MCF 10A (cell line): ENCODE measurements at regions not wholly inside any gene's neighbourhood (a gene's known extent, or its start where the extent isn't known, plus 50 kb on each side); places are given as distances from the start of the nearest gene placed in this dataset.
A peak's percentile ranks its signal among the peaks of the same experiment; 100 is the strongest.

Experiments used
- BruUV-seq: library from RNA; stranded (reverse); fragments of 400-500 nt; replicated peaks from 2 replicates; lab custom pipeline; 2021; lab: Mats Ljungman, UMichigan
- CTCF ChIA-PET: fragments of 300-600 bp; sonication (Branson Sonifier 250); formaldehyde crosslinking; extraction: SDS; loops from one replicate; lab custom pipeline; 2021; ENCODE audit warnings: antibody characterized with exemption, inconsistent platforms; lab: Yijun Ruan, JAX
- POLR2A ChIA-PET: fragments of 300-600, 350-650 bp; sonication (Branson Sonifier 250); formaldehyde crosslinking; extraction: SDS; loops from one replicate; lab custom pipeline; 2020; ENCODE audit warnings: antibody characterized with exemption, inconsistent platforms; lab: Yijun Ruan, JAX
- DNase-seq: peaks from one replicate; pipeline ENCODE4 v3.0.0-alpha.2; 2018; ENCODE audit not compliant: unreplicated experiment
- H3K27ac Mint-ChIP-seq: one replicate; pipeline ENCODE4 v1.8.0; 2022; ENCODE audit warnings: mild to moderate bottlenecking, low read depth, mixed read lengths; ENCODE audit not compliant: unreplicated experiment
- H3K27me3 Mint-ChIP-seq: one replicate; pipeline ENCODE4 v1.8.0; 2022; ENCODE audit warnings: mixed read lengths; ENCODE audit not compliant: insufficient read depth, unreplicated experiment
- H3K36me3 Mint-ChIP-seq: one replicate; pipeline ENCODE4 v1.8.0; 2022; ENCODE audit warnings: mild to moderate bottlenecking, moderate library complexity, mixed read lengths; ENCODE audit not compliant: insufficient read depth, unreplicated experiment
- H3K4me1 Mint-ChIP-seq: one replicate; pipeline ENCODE4 v1.8.0; 2022; ENCODE audit warnings: mixed read lengths; ENCODE audit not compliant: insufficient read depth, unreplicated experiment
- H3K4me3 Mint-ChIP-seq: one replicate; pipeline ENCODE4 v1.8.0; 2022; ENCODE audit warnings: mild to moderate bottlenecking, moderate library complexity, mixed read lengths; ENCODE audit not compliant: unreplicated experiment
- H3K9me3 Mint-ChIP-seq: one replicate; pipeline ENCODE4 v1.8.0; 2022; ENCODE audit warnings: mixed read lengths; ENCODE audit not compliant: unreplicated experiment
- CTCF ChIP-seq: fragments of 200-600 bp; IDR thresholded peaks from one replicate; pipeline ENCODE4 v1.8.0; 2022; ENCODE audit warnings: antibody characterized with exemption, mild to moderate bottlenecking; ENCODE audit not compliant: unreplicated experiment
- intact Hi-C: fragments of 100-400 bp; cut with micrococcal nuclease; formaldehyde crosslinking; loops from 2 replicates; pipeline ENCODE4 v1.14.1; 2022

- no peak for TF ChIP-seq CTCF
- Mint-ChIP-seq H3K27me3 (no peaks in the 10 kb centered on the region), H3K4me3 (no peak overlapping the region), H3K4me1 (peaks cover 9% of the 10 kb centered on the region), H3K36me3 (no peaks in the 10 kb centered on the region), H3K9me3 (no peaks in the 10 kb centered on the region), H3K27ac (no peak overlapping the region)
- no peak for DNase-seq
- no TSS peak for BruUV-seq
- CTCF ChIA-PET: interaction anchor here (0.8 to 3.7 kb wide), 2 partner anchors 14 to 16 kb away, joined by 4 to 12 read pairs; no protein-coding TSS in a partner anchor
- POLR2A ChIA-PET: interaction anchor here (1.1 kb wide), 1 partner anchor 22 kb away, joined by 3 read pairs; no protein-coding TSS in a partner anchor
- intact Hi-C loops: no loop called here
These were observed 112.5 kb upstream of the SPOPL start for GRCh38 chr2:138389063-138389462.

- TF ChIP-seq CTCF: no peak
- H3K27me3 Mint-ChIP-seq: no peaks in the 10 kb centered on the region
- no peak for DNase-seq
- ChIA-PET POLR2A (no interaction called here), CTCF (interaction anchor here (0.7 kb wide), 1 partner anchor 443 kb away, joined by 3 read pairs; no protein-coding TSS in a partner anchor)
- no peaks in the 10 kb centered on the region for H3K36me3 Mint-ChIP-seq
- BruUV-seq: no TSS peak
- H3K27ac Mint-ChIP-seq: no peak overlapping the region
- peaks cover 11% of the 10 kb centered on the region for H3K4me1 Mint-ChIP-seq
- H3K9me3 Mint-ChIP-seq: no peaks in the 10 kb centered on the region
- intact Hi-C loops: no loop called here
- H3K4me3 Mint-ChIP-seq: no peak overlapping the region
These were observed 111.1 kb upstream of the SPOPL start for GRCh38 chr2:138390316-138390945.

GRCh38 chr2:138391946-138392345, 109.6 kb upstream of the SPOPL start:
- Mint-ChIP-seq H3K9me3 (no peaks in the 10 kb centered on the region), H3K36me3 (no peaks in the 10 kb centered on the region)

More at GRCh38 chr2:138391946-138392345, 109.6 kb upstream of the SPOPL start:
- POLR2A ChIA-PET: no interaction called here
- CTCF ChIA-PET: interaction anchor here (1.0 kb wide), 1 partner anchor 123 kb away, joined by 3 read pairs; no protein-coding TSS in a partner anchor
- Mint-ChIP-seq H3K4me1 (peaks cover 22% of the 10 kb centered on the region), H3K4me3 (no peak overlapping the region), H3K27ac (peak overlapping the region; percentile 50), H3K27me3 (no peaks in the 10 kb centered on the region)
- no peak for DNase-seq
- intact Hi-C loops: no loop called here
- no peak for TF ChIP-seq CTCF
- BruUV-seq: no TSS peak
